GM23338 (cell line): ENCODE measurements at regions not wholly inside any gene's neighbourhood (a gene's known extent, or its start where the extent isn't known, plus 50 kb on each side); places are given as distances from the start of the nearest gene placed in this dataset.

Source experiments
- ATAC-seq: fragments of 200-7000 bp; cut with Tn5 transposase; 3 replicates; pipeline ENCODE4 v1.9.1; 2020
- DNase-seq: peaks from one replicate; pipeline ENCODE4 v3.0.0-alpha.2; 2015; ENCODE audit warnings: low spot score
- H2AFZ ChIP-seq: fragments of 200-600 bp; sonication (generic); 2 replicates; pipeline ENCODE4 v1.8.0; 2016; ENCODE audit warnings: antibody characterized with exemption, mild to moderate bottlenecking, moderate library complexity
- H3F3A ChIP-seq: fragments of 200-600 bp; sonication (generic); replicated peaks from 2 replicates; pipeline ENCODE4 v1.8.0; 2017; ENCODE audit warnings: antibody characterized with exemption, mixed run types, low read depth
- H3K27ac ChIP-seq: fragments of 200-600 bp; sonication (generic); 2 replicates; pipeline ENCODE4 v1.6.1; 2016; ENCODE audit warnings: low read depth
- H3K27me3 ChIP-seq: fragments of 200-600 bp; sonication (generic); 2 replicates; pipeline ENCODE4 v1.8.0; 2016; ENCODE audit warnings: mild to moderate bottlenecking, mixed run types, moderate library complexity; ENCODE audit not compliant: insufficient read depth
- H3K36me3 ChIP-seq: fragments of 200-600 bp; sonication (generic); 2 replicates; pipeline ENCODE4 v1.8.0; 2016; ENCODE audit warnings: mild to moderate bottlenecking; ENCODE audit not compliant: insufficient read depth
- H3K4me1 ChIP-seq: fragments of 200-600 bp; sonication (generic); 2 replicates; pipeline ENCODE4 v1.8.0; 2016; ENCODE audit warnings: mild to moderate bottlenecking, moderate library complexity; ENCODE audit not compliant: insufficient read depth
- H3K4me2 ChIP-seq: fragments of 200-600 bp; sonication (generic); 2 replicates; pipeline ENCODE4 v1.7.1; 2017; ENCODE audit warnings: mixed run types
- H3K4me3 ChIP-seq: fragments of 200-600 bp; sonication (generic); 2 replicates; pipeline ENCODE4 v1.6.1; 2016; ENCODE audit warnings: mixed run types
- H3K79me2 ChIP-seq: fragments of 200-600 bp; sonication (generic); replicated peaks from 2 replicates; pipeline ENCODE4 v1.8.0; 2017; ENCODE audit warnings: mild to moderate bottlenecking; ENCODE audit not compliant: insufficient read depth
- H3K9me2 ChIP-seq: fragments of 200-600 bp; sonication (generic); 2 replicates; pipeline ENCODE4 v1.8.0; 2017; ENCODE audit not compliant: insufficient read depth
- H4K20me1 ChIP-seq: fragments of 200-600 bp; sonication (generic); replicated peaks from 2 replicates; pipeline ENCODE4 v1.8.0; 2017; ENCODE audit warnings: mild to moderate bottlenecking; ENCODE audit not compliant: insufficient read depth
- H3K27ac Mint-ChIP-seq: 2 replicates; pipeline ENCODE4 v1.8.0; 2020; ENCODE audit warnings: inconsistent platforms, mild to moderate bottlenecking, moderate library complexity, mixed read lengths
- H3K27me3 Mint-ChIP-seq: 3 replicates; pipeline ENCODE4 v1.8.0; 2022; ENCODE audit warnings: low read depth, mild to moderate bottlenecking, moderate library complexity, mixed read lengths, inconsistent platforms; ENCODE audit not compliant: insufficient read depth, poor library complexity
- H3K36me3 Mint-ChIP-seq: 3 replicates; pipeline ENCODE4 v1.8.0; 2021; ENCODE audit warnings: low read depth, mild to moderate bottlenecking, inconsistent platforms, moderate library complexity, mixed read lengths
- H3K4me1 Mint-ChIP-seq: 3 replicates; pipeline ENCODE4 v1.8.0; 2020; ENCODE audit warnings: mild to moderate bottlenecking, inconsistent platforms, mixed read lengths
- H3K4me3 Mint-ChIP-seq: 3 replicates; pipeline ENCODE4 v1.8.0; 2021; ENCODE audit warnings: moderate library complexity, mild to moderate bottlenecking, inconsistent platforms, mixed read lengths
- H3K9me3 Mint-ChIP-seq: 3 replicates; pipeline ENCODE4 v1.8.0; 2020; ENCODE audit warnings: moderate library complexity, mild to moderate bottlenecking, inconsistent platforms, mixed read lengths
- CREB1 ChIP-seq: fragments of 250-450 bp; sonication (Bioruptor Pico); IDR thresholded peaks from 2 replicates; pipeline ENCODE4 v1.5.0; 2020; ENCODE audit warnings: low read depth, mild to moderate bottlenecking, moderate library complexity
- EZH2 ChIP-seq: fragments of 200-600 bp; sonication (generic); IDR thresholded peaks from one replicate; pipeline ENCODE4 v1.8.0; 2017; ENCODE audit warnings: antibody characterized with exemption, mild to moderate bottlenecking, low read depth; ENCODE audit not compliant: unreplicated experiment
- EZH2phosphoT487 ChIP-seq: fragments of 200-600 bp; sonication (generic); IDR thresholded peaks from one replicate; pipeline ENCODE4 v1.8.1; 2018; ENCODE audit warnings: antibody characterized with exemption; ENCODE audit not compliant: unreplicated experiment
- JUNB ChIP-seq: IDR thresholded peaks from one replicate; pipeline ENCODE4 v1.6.1; 2016; ENCODE audit warnings: antibody characterized with exemption; ENCODE audit not compliant: unreplicated experiment
- NANOG ChIP-seq: IDR thresholded peaks from 2 replicates; pipeline ENCODE4 v1.6.1; 2016; ENCODE audit warnings: antibody characterized with exemption, borderline replicate concordance
- POLR2AphosphoS5 ChIP-seq: IDR thresholded peaks from 2 replicates; pipeline ENCODE4 v1.6.1; 2016; ENCODE audit warnings: antibody characterized with exemption, low read depth
- STAT1 ChIP-seq: IDR thresholded peaks from one replicate; pipeline ENCODE4 v1.6.1; 2016; ENCODE audit warnings: antibody characterized with exemption; ENCODE audit not compliant: unreplicated experiment
- ZNF114 ChIP-seq: fragments of 250-450 bp; sonication (Bioruptor Pico); IDR thresholded peaks from 2 replicates; pipeline ENCODE4 v1.5.0; 2020; ENCODE audit warnings: mild to moderate bottlenecking, moderate library complexity
- TF ChIP-seq, protein P1 (sequence below): fragments of 250-450 bp; sonication (Bioruptor Pico); IDR thresholded peaks from 2 replicates; pipeline ENCODE4 v1.5.0; 2020; ENCODE audit warnings: mild to moderate bottlenecking, moderate library complexity

DNA sequence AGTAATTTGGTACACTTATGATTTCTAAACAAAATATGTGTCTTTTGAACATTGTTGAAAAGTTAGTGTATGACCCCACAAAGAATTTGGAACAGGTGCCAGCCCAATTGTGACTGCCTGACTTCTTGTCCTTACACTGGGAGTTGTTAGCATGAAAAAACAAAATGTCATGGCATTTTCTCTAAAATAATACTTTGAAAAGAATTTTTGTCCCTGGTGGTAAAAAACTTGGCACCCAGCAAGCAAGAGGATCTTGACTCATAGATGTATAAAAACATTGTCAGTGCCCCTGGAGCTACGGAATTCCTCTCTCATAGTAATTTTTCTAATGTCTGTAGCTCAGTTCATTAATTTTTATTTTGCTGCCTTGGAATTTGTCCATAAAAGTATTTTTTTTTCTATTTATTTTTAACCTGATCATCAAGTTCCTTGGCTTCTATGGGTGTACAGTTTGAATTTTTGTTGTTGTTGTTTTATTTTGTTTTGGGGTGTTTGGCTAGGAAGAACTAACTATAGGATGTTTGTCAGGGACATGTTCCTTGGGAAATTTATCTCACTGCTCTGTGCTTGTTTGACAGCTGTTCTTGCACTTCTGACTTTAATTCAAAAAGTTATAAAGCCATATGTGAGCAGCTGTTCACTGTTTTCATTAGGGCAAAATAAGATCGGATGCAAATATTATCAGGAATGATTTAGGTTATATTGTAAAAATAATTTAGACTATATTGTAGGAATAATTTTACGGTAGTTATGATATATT, 95.4 kb upstream of the NUDT6 start:
- Histone ChIP-seq H3K4me3 (no peak overlapping the region), H3K27ac (no peak overlapping the region), H4K20me1 (no peaks in the 10 kb centered on the region), H3K4me2 (no peak overlapping the region), H3F3A (no peaks in the 10 kb centered on the region), H3K79me2 (no peaks in the 10 kb centered on the region), H3K4me1 (no peaks in the 10 kb centered on the region), H3K9me2 (no peaks in the 10 kb centered on the region), H3K27me3 (no peaks in the 10 kb centered on the region), H2AFZ (no peak overlapping the region), H3K36me3 (no peaks in the 10 kb centered on the region)
- no peaks in the 10 kb centered on the region for H3K4me1 Mint-ChIP-seq
- ATAC-seq: no peak
- H3K4me3 Mint-ChIP-seq: no peak overlapping the region
- no peak overlapping the region for H3K27ac Mint-ChIP-seq
- H3K36me3 Mint-ChIP-seq: peaks cover 54% of the 10 kb centered on the region
- TF ChIP-seq EZH2phosphoT487 (no peak), JUNB (no peak), CREB1 (no peak), ZNF114 (CRISPR knock-in tag) (no peak), STAT1 (no peak), POLR2AphosphoS5 (no peak), NANOG (no peak), EZH2 (no peak)
- TF ChIP-seq, protein P1, sequence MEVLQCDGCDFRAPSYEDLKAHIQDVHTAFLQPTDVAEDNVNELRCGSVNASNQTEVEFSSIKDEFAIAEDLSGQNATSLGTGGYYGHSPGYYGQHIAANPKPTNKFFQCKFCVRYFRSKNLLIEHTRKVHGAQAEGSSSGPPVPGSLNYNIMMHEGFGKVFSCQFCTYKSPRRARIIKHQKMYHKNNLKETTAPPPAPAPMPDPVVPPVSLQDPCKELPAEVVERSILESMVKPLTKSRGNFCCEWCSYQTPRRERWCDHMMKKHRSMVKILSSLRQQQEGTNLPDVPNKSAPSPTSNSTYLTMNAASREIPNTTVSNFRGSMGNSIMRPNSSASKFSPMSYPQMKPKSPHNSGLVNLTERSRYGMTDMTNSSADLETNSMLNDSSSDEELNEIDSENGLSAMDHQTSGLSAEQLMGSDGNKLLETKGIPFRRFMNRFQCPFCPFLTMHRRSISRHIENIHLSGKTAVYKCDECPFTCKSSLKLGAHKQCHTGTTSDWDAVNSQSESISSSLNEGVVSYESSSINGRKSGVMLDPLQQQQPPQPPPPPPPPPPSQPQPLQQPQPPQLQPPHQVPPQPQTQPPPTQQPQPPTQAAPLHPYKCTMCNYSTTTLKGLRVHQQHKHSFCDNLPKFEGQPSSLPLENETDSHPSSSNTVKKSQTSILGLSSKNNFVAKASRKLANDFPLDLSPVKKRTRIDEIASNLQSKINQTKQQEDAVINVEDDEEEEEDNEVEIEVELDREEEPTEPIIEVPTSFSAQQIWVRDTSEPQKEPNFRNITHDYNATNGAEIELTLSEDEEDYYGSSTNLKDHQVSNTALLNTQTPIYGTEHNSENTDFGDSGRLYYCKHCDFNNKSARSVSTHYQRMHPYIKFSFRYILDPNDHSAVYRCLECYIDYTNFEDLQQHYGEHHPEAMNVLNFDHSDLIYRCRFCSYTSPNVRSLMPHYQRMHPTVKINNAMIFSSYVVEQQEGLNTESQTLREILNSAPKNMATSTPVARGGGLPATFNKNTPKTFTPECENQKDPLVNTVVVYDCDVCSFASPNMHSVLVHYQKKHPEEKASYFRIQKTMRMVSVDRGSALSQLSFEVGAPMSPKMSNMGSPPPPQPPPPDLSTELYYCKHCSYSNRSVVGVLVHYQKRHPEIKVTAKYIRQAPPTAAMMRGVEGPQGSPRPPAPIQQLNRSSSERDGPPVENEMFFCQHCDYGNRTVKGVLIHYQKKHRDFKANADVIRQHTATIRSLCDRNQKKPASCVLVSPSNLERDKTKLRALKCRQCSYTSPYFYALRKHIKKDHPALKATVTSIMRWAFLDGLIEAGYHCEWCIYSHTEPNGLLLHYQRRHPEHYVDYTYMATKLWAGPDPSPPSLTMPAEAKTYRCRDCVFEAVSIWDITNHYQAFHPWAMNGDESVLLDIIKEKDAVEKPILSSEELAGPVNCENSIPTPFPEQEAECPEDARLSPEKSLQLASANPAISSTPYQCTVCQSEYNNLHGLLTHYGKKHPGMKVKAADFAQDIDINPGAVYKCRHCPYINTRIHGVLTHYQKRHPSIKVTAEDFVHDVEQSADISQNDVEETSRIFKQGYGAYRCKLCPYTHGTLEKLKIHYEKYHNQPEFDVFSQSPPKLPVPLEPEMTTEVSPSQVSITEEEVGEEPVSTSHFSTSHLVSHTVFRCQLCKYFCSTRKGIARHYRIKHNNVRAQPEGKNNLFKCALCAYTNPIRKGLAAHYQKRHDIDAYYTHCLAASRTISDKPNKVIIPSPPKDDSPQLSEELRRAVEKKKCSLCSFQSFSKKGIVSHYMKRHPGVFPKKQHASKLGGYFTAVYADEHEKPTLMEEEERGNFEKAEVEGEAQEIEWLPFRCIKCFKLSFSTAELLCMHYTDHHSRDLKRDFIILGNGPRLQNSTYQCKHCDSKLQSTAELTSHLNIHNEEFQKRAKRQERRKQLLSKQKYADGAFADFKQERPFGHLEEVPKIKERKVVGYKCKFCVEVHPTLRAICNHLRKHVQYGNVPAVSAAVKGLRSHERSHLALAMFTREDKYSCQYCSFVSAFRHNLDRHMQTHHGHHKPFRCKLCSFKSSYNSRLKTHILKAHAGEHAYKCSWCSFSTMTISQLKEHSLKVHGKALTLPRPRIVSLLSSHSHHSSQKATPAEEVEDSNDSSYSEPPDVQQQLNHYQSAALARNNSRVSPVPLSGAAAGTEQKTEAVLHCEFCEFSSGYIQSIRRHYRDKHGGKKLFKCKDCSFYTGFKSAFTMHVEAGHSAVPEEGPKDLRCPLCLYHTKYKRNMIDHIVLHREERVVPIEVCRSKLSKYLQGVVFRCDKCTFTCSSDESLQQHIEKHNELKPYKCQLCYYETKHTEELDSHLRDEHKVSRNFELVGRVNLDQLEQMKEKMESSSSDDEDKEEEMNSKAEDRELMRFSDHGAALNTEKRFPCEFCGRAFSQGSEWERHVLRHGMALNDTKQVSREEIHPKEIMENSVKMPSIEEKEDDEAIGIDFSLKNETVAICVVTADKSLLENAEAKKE (CRISPR knock-in tag): no peak
- peaks cover 34% of the 10 kb centered on the region for H3K9me3 Mint-ChIP-seq
- peaks cover 2% of the 10 kb centered on the region for H3K27me3 Mint-ChIP-seq
- no peak for DNase-seq
